ENCODE measurements at regions not wholly inside any gene's neighbourhood (a gene's known extent, or its start where the extent isn't known, plus 50 kb on each side); places are given as distances from the start of the nearest gene placed in this dataset.
A peak's percentile ranks its signal among the peaks of the same experiment; 100 is the strongest.

DNA sequence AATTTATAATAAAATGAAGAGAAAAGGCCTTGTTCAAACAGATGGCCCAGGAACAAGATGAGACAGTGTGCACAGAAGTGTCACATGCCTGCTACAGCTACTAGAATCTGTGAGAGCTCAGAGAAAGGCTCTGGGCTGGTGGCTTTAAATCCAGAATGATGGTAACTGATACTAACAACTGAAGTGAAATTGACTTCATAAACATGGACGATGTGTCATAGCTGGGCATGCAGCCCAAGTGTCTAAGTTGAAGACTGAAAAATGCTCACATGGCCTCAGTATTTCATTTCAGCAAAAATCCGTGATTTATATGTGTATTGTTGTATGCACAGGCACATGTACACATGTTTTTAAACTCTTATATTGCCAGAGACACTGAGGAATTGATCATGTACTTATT, 208.3 kb upstream of the RUNX1 start:
- H3K27ac Mint-ChIP-seq (ENCODE audit: low read depth, unreplicated experiment), result peak overlapping the region; percentile 89
- H3K4me3 Mint-ChIP-seq (ENCODE audit: unreplicated experiment), result peak overlapping the region; percentile 15
- no peaks in the 10 kb centered on the region for H3K27me3 Mint-ChIP-seq (ENCODE audit: insufficient read depth, unreplicated experiment)
- CTCF ChIA-PET, result interaction anchor here (0.7 to 1.5 kb wide), 4 partner anchors 70 to 770 kb away, joined by 3 to 5 read pairs (median 4); no protein-coding TSS in a partner anchor
- TF ChIP-seq CTCF (IDR thresholded peaks at IDR 0.05; ENCODE audit: unreplicated experiment), result no peak
- intact Hi-C loops (cut with micrococcal nuclease), result loop anchor here (10.0 kb wide), 1 partner anchor 373 kb away; no protein-coding TSS in a partner anchor
- peaks cover 48% of the 10 kb centered on the region for H3K4me1 Mint-ChIP-seq (ENCODE audit: insufficient read depth, unreplicated experiment)
- DNase-seq (ENCODE audit: unreplicated experiment), result peak; percentile 95
- peaks cover 7% of the 10 kb centered on the region for H3K36me3 Mint-ChIP-seq (ENCODE audit: insufficient read depth, unreplicated experiment)
- POLR2A ChIA-PET, result interaction anchor here (0.6 to 2.8 kb wide), 22 partner anchors 8 to 523 kb away, joined by 3 to 39 read pairs (median 6); no protein-coding TSS in a partner anchor
- no peaks in the 10 kb centered on the region for H3K9me3 Mint-ChIP-seq (ENCODE audit: unreplicated experiment)
- BruUV-seq (replicated peaks), result no TSS peak

GRCh38 chr21:35256468-35256988, 207.4 kb upstream of the RUNX1 start:
- no peak for TF ChIP-seq CTCF (IDR thresholded peaks at IDR 0.05; ENCODE audit: unreplicated experiment)
- intact Hi-C loops (cut with micrococcal nuclease), result loop anchor here (1.0 to 10.0 kb wide), 3 partner anchors 144 to 372 kb away; no protein-coding TSS in a partner anchor

GRCh38 chr21:35254765-35255138, 205.7 kb upstream of the RUNX1 start:
- BruUV-seq (replicated peaks), result TSS peak; percentile 73

More at GRCh38 chr21:35256468-35256988, 207.4 kb upstream of the RUNX1 start:
- Mint-ChIP-seq H3K9me3 (ENCODE audit: unreplicated experiment) (no peaks in the 10 kb centered on the region), H3K36me3 (ENCODE audit: insufficient read depth, unreplicated experiment) (peaks cover 7% of the 10 kb centered on the region), H3K4me1 (ENCODE audit: insufficient read depth, unreplicated experiment) (peaks cover 48% of the 10 kb centered on the region), H3K27me3 (ENCODE audit: insufficient read depth, unreplicated experiment) (no peaks in the 10 kb centered on the region), H3K27ac (ENCODE audit: low read depth, unreplicated experiment) (peak overlapping the region; percentile 89), H3K4me3 (ENCODE audit: unreplicated experiment) (peak overlapping the region; percentile 66)
- ChIA-PET CTCF (interaction anchor here (0.6 to 1.5 kb wide), 10 partner anchors 14 to 583 kb away, joined by 3 to 5 read pairs (median 3); no protein-coding TSS in a partner anchor), POLR2A (interaction anchor here (0.6 to 2.8 kb wide), 32 partner anchors 10 to 676 kb away, joined by 3 to 39 read pairs (median 4); partner anchors contain the start of gene RUNX1)
- no TSS peak for BruUV-seq (replicated peaks)
- peak; percentile 99 for DNase-seq (ENCODE audit: unreplicated experiment)

More at GRCh38 chr21:35254765-35255138, 205.7 kb upstream of the RUNX1 start:
- H3K27ac Mint-ChIP-seq (ENCODE audit: low read depth, unreplicated experiment), result peak overlapping the region; percentile 89
- no peaks in the 10 kb centered on the region for H3K9me3 Mint-ChIP-seq (ENCODE audit: unreplicated experiment)
- H3K4me3 Mint-ChIP-seq (ENCODE audit: unreplicated experiment), result peak overlapping the region; percentile 19
- peaks cover 7% of the 10 kb centered on the region for H3K36me3 Mint-ChIP-seq (ENCODE audit: insufficient read depth, unreplicated experiment)
- peaks cover 48% of the 10 kb centered on the region for H3K4me1 Mint-ChIP-seq (ENCODE audit: insufficient read depth, unreplicated experiment)
- no peak for DNase-seq (ENCODE audit: unreplicated experiment)
- ChIA-PET POLR2A (interaction anchor here (0.7 to 2.3 kb wide), 18 partner anchors 8 to 522 kb away, joined by 3 to 13 read pairs (median 4); no protein-coding TSS in a partner anchor), CTCF (interaction anchor here (0.6 to 1.8 kb wide), 6 partner anchors 26 to 566 kb away, joined by 3 to 10 read pairs (median 4); no protein-coding TSS in a partner anchor)
- intact Hi-C loops (cut with micrococcal nuclease), result loop anchor here (10.0 kb wide), 1 partner anchor 370 kb away; no protein-coding TSS in a partner anchor
- TF ChIP-seq CTCF (IDR thresholded peaks at IDR 0.05; ENCODE audit: unreplicated experiment), result no peak
- no peaks in the 10 kb centered on the region for H3K27me3 Mint-ChIP-seq (ENCODE audit: insufficient read depth, unreplicated experiment)

Data from MCF 10A (cell line).